HFFc6 (cell line): ENCODE measurements at regions not wholly inside any gene's neighbourhood (a gene's known extent, or its start where the extent isn't known, plus 50 kb on each side); places are given as distances from the start of the nearest gene placed in this dataset.

Source experiments
- DNase-seq: peaks from one replicate; pipeline ENCODE4 v3.0.0-alpha.2; 2018
- H3K27ac Mint-ChIP-seq: 2 replicates; pipeline ENCODE4 v1.8.0; 2020; ENCODE audit warnings: mild to moderate bottlenecking, mixed read lengths
- H3K27me3 Mint-ChIP-seq: 2 replicates; pipeline ENCODE4 v1.8.0; 2021; ENCODE audit warnings: mild to moderate bottlenecking, moderate library complexity, mixed read lengths; ENCODE audit not compliant: insufficient read depth
- H3K36me3 Mint-ChIP-seq: 2 replicates; pipeline ENCODE4 v1.8.0; 2021; ENCODE audit warnings: low read depth, mixed read lengths
- H3K4me1 Mint-ChIP-seq: 2 replicates; pipeline ENCODE4 v1.8.0; 2020; ENCODE audit warnings: low read depth, mixed read lengths
- H3K4me3 Mint-ChIP-seq: 2 replicates; pipeline ENCODE4 v1.8.0; 2020; ENCODE audit warnings: mild to moderate bottlenecking, moderate library complexity, mixed read lengths
- H3K9me3 Mint-ChIP-seq: 2 replicates; pipeline ENCODE4 v1.8.0; 2020; ENCODE audit warnings: mild to moderate bottlenecking, mixed read lengths
- TF ChIP-seq, protein P1 (sequence below): fragments of 200-600 bp; sonication (generic); IDR thresholded peaks from 2 replicates; pipeline ENCODE4 v1.5.0; 2021; ENCODE audit warnings: antibody characterized with exemption, mild to moderate bottlenecking

DNA sequence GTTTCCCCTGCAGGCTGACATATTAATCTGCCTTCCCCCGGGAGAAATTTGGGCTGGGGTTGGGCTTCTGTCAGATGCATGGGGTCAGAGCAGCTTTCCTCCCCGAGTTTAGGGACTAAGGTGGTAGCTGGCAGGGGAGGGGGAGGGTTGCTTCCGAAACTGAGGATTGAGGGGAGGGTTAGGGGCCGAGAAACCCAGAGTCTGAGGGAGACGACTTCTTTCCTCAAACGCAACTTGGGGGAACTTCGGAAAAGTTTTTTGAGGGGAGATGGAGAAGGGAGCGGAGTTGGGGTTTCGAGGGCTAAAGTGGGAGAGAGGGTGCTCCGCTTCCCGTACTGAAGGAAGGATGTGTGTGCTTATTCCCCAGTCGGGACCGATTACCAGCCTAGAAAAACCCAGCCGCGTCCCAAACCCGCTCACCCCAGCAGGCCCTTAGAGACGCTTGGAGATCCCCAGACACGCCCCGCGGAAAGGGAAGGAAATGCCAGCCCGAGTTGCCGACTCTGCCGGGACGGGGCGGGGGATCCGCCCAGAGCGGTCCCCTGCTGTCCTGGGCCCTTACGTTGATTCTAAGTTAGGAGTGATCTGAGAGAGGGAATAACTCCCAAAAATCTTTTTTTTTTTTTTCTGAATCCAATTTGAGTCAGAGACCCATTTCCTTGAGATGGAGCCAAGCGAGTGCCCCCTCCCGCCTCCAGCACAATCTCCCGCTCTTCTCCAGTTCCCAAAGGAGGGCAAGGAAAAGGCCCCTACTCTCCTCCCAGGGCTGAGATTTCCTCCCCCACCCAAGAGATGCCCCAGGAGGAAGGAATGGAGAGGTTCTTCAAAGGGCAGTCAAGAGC is 61.9 kb downstream of the SMUG1 start:
- TF ChIP-seq, protein P1, sequence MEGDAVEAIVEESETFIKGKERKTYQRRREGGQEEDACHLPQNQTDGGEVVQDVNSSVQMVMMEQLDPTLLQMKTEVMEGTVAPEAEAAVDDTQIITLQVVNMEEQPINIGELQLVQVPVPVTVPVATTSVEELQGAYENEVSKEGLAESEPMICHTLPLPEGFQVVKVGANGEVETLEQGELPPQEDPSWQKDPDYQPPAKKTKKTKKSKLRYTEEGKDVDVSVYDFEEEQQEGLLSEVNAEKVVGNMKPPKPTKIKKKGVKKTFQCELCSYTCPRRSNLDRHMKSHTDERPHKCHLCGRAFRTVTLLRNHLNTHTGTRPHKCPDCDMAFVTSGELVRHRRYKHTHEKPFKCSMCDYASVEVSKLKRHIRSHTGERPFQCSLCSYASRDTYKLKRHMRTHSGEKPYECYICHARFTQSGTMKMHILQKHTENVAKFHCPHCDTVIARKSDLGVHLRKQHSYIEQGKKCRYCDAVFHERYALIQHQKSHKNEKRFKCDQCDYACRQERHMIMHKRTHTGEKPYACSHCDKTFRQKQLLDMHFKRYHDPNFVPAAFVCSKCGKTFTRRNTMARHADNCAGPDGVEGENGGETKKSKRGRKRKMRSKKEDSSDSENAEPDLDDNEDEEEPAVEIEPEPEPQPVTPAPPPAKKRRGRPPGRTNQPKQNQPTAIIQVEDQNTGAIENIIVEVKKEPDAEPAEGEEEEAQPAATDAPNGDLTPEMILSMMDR: no peak
- Mint-ChIP-seq H3K4me1 (peaks cover 6% of the 10 kb centered on the region; the same call in 1 of the 2 replicates), H3K36me3 (no peaks in the 10 kb centered on the region), H3K9me3 (no peaks in the 10 kb centered on the region), H3K4me3 (no peak overlapping the region), H3K27ac (no peak overlapping the region), H3K27me3 (peaks cover 78% of the 10 kb centered on the region)
- no peak for DNase-seq

DNA sequence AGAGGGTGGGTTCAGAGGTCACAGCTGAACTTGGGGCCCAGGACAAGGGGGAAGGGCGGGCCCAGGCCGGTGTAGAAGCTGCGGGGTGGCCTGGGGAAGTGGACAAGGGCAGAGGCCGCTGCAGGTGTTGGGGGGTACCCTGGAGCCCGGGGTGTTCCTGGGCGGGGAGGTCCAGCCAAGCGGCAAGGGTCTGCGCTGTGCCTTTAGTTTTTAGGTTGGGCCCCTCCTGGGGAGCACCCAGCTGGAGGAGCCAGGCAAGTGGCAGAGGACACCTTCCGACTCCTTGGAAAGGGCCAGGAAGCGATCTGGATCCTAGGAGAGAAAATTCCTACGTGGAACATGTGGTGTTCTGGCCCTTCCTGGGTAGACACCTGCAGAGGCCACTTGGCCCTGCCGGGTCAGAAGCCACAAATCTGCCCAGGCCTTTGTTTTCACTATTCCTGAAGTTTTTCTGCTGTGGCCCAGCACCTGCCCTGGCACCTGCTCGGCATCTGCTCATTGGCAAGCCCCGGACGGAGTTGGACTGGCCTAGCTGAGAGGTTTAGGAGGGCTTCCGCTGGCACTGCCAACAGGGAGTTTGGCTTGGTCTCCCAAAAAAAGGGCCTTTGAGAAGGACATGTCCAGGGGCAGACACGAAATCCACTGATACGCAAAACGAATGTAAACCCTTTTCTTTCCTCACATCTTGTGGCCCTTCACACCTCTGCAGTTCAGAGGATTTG is 61.1 kb downstream of the SMUG1 start:
- H3K27ac Mint-ChIP-seq: no peak overlapping the region
- H3K27me3 Mint-ChIP-seq: peaks cover 74% of the 10 kb centered on the region
- no peaks in the 10 kb centered on the region for H3K9me3 Mint-ChIP-seq
- H3K36me3 Mint-ChIP-seq: no peaks in the 10 kb centered on the region
- no peak overlapping the region for H3K4me3 Mint-ChIP-seq
- TF ChIP-seq, protein P1: no peak
- peaks cover 7% of the 10 kb centered on the region; the same call in 1 of the 2 replicates for H3K4me1 Mint-ChIP-seq
- no peak for DNase-seq

GRCh38 chr12:54128416-54128815 is 60.4 kb downstream of the SMUG1 start:
- TF ChIP-seq, protein P1: no peak
- Mint-ChIP-seq H3K4me1 (peaks cover 7% of the 10 kb centered on the region; the same call in 1 of the 2 replicates), H3K4me3 (no peak overlapping the region), H3K27ac (no peak overlapping the region), H3K36me3 (no peaks in the 10 kb centered on the region), H3K9me3 (no peaks in the 10 kb centered on the region), H3K27me3 (peaks cover 73% of the 10 kb centered on the region)
- no peak for DNase-seq

DNA sequence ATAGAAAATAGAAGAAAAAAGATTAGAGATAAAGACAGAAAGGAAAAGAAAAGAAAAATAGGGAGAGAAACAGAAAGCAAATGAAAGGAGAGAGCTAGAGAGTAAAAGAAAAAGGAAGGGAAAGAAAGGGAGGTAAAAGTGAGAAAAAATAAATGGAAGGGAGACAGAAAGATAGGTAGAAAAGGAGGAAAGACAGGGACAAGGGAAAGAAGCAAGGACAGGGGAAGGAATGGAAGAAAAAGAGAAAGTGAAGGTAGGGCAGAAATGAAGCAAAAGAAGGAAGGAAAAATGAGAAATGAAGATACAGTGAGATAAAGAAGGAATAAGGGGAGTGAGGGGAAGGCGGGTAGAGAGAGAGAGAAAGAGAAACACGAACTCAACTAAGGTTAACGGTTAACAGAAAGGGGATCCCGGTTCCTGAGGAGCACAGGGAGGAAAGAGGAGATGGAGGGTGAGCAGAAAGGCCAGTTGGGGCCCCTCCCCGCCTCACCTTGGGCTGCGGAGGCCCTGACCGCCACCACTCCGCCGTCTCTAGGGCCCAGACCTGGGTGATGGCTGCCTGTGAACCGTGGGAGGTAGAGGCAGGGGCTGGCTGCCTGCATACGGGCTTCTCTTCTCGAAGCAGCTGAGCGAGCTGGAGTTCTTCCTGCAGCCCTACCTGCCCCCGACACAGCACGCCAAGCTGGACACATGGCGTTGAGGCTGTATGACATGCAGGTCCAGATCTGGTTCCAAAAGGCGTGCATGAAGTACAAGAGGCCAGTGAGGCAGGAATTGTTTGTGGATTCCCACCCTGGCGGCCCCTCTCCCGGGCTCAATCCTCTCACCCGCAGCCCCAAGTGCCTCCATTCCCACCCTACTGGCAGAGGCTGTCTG is 59.5 kb downstream of the SMUG1 start:
- H3K27me3 Mint-ChIP-seq: peaks cover 70% of the 10 kb centered on the region
- H3K36me3 Mint-ChIP-seq: no peaks in the 10 kb centered on the region
- no peak for DNase-seq
- H3K4me1 Mint-ChIP-seq: peaks cover 7% of the 10 kb centered on the region; the same call in 1 of the 2 replicates
- H3K4me3 Mint-ChIP-seq: no peak overlapping the region
- no peak overlapping the region for H3K27ac Mint-ChIP-seq
- no peaks in the 10 kb centered on the region for H3K9me3 Mint-ChIP-seq
- TF ChIP-seq, protein P1: no peak
